Mammary epithelial cell (primary cell): ENCODE measurements at regions not wholly inside any gene's neighbourhood (a gene's known extent, or its start where the extent isn't known, plus 50 kb on each side); places are given as distances from the start of the nearest gene placed in this dataset.

Experiments
- CTCF ChIP-seq, 2 donors: IDR thresholded peaks in 1 of 2; conservative IDR thresholded peaks in 1 of 2; 2 replicates each; pipeline ENCODE4 v1.5.1; 2011 to 2012; ENCODE audit warnings: inconsistent platforms in 2 of 2, low read length in 2 of 2, mild to moderate bottlenecking in 2 of 2, control low read depth in 1 of 2, low read depth in 1 of 2; ENCODE audit not compliant: insufficient read depth in 1 of 2; ENCODE audit errors: extremely low read depth in 1 of 2
- EZH2 ChIP-seq: IDR thresholded peaks from 2 replicates; pipeline ENCODE4 v1.6.1; 2012; ENCODE audit warnings: low read length, inconsistent platforms, borderline replicate concordance

GRCh38 chr6:71466362-71466761 is 177.8 kb downstream of the OGFRL1 start:
- TF ChIP-seq CTCF (conservative IDR thresholded peaks at IDR 0.05 in 1 of 2, IDR thresholded peaks at IDR 0.05 in 1 of 2; ENCODE audit: extremely low read depth in 1 of 2, insufficient read depth in 1 of 2, low read depth in 1 of 2, low read length in 2 of 2) = no peak
- no peak for TF ChIP-seq EZH2
